KOPT-K1 (cell line): ENCODE measurements at regions not wholly inside any gene's neighbourhood (a gene's known extent, or its start where the extent isn't known, plus 50 kb on each side); places are given as distances from the start of the nearest gene placed in this dataset.
"Not testable (repeated sequence)": the region's sequence is repeated elsewhere in the genome, so short reads cannot be mapped to it uniquely, and the experiment has no call there.

Experiments used
- H3K27ac ChIP-seq: fragments of 200-600 bp; sonication (generic); 2 replicates; pipeline ENCODE4 v1.5.1; 2016; ENCODE audit warnings: antibody characterized with exemption, mild to moderate bottlenecking, low read depth, low read length; ENCODE audit not compliant: poor library complexity, severe bottlenecking
- H3K36me3 ChIP-seq: fragments of 200-600 bp; sonication (generic); 2 replicates; pipeline ENCODE4 v1.5.1; 2017; ENCODE audit warnings: antibody characterized with exemption, mild to moderate bottlenecking, low read length, moderate library complexity; ENCODE audit not compliant: insufficient read depth
- H3K9me3 ChIP-seq: fragments of 200-600 bp; sonication (generic); 2 replicates; pipeline ENCODE4 v1.5.1; 2017; ENCODE audit warnings: antibody characterized with exemption, low read length, mild to moderate bottlenecking; ENCODE audit not compliant: insufficient read depth, poor library complexity, severe bottlenecking

DNA sequence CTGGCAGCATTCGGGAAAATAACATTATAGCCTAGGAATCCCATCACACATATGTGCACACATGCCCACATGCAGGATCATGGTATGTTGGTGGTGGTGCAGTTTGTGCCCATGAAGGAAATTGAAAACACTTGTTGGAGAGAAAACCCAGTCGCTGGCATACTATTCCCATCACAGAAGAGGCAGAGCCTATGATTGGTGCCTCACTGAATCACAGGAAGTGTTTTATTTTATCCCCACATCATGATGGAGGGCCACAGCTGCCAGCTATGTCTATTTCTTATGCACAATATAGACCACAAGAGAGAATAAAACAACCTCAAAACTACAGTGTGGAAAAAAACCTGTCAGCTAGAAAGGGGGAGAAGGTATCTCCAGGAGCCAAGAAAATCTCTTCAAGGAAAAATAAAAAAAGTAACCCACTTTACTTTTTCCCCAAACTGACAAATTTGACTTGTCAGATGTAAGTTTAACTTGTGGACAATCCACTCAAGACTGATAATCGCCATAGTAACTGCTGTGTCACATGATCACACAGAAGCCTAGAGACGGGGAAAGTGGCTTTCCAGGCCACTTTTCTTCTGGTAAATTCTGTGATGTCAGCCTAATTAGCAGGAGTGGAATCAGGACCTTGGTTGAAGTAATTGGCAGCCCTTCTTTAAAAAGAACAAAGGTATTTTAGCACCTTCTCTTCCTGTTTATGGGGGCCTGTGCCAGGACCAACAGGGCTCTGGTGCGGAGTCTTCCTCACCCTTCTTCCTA lies 100.0 kb upstream of the PLGLB2 start:
- not testable (repeated sequence) for H3K9me3 ChIP-seq, H3K36me3 ChIP-seq, H3K27ac ChIP-seq

DNA sequence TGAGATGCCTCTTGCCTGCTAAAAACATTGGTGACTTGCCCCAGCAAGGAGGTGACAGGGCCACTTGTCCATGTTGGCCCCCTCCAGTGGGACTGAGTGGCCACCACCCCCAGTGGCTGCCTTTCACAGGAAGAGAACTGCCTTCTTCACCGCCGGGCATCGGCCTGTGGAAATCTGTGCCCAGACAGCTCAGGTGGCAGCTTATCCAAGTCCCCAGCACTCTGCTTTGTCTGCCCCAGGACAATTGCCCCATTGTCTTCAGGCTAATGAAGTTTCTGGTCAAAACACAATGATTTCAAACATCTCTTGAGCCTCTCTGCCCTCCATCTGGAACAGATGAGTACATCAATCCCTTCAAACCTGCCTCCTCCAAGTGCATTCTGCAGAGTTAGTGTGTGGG lies 99.1 kb upstream of the PLGLB2 start:
- H3K27ac ChIP-seq, H3K9me3 ChIP-seq, H3K36me3 ChIP-seq: not testable (repeated sequence)

DNA sequence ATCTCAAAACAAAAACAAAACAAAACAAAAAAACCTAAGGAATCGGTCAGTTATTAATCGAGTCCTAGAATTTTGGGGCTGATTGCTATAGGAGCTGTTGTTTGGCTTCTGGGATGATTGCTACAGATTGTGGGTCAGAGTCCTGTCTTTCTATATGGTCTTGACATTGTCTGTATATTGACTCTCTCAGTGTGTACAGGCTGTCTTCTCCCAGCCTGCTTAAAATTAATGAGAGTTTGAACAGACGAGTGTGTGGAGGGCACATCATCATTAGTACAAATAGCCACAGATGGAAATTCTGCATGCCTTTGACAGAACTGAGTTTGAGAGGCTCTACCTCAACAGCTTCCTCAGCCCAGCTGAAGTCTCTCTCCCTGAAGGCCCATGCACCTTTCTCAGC lies 98.0 kb upstream of the PLGLB2 start:
- not testable (repeated sequence) for H3K27ac ChIP-seq, H3K36me3 ChIP-seq, H3K9me3 ChIP-seq

DNA sequence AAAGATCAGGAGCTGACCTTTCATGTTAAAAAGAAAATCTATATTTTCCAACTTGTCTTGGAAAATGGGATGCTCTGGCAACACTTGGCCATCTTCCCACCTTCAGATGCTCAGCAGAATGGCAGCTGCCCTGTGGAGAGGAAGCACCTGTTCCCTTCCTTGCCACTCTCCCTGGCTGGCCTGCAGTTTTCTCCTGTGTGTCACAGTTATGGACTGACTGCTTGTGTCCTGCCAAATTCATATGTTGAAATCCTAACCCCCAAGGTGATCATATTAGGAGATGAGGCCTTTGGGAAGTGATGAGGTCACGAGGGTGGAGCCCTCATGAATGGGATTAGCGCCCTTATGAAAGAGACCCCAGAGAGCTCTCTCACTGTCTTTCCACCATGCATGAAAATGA lies 97.0 kb upstream of the PLGLB2 start:
- H3K36me3 ChIP-seq, H3K27ac ChIP-seq, H3K9me3 ChIP-seq: not testable (repeated sequence)

DNA sequence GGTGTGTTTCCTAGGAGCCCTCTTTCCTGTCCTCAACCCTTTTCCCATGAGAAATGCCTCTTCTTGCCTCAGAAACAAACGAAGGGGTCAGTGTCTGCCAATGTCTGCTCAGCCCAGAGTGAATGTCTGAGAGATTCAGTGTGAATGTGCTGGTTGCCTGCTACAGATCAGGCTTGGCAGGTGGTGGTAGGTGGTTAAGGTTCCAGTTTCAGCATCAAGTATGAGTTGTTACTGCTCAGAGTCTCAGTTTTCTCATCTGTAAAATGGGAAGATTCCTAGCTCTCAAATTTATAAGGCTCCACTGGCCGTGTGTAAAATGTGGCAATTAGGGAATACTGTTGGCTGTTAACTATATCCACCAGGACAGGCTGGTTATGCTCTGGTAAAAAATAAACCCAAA lies 96.3 kb upstream of the PLGLB2 start:
- not testable (repeated sequence) for H3K9me3 ChIP-seq, H3K36me3 ChIP-seq, H3K27ac ChIP-seq

DNA sequence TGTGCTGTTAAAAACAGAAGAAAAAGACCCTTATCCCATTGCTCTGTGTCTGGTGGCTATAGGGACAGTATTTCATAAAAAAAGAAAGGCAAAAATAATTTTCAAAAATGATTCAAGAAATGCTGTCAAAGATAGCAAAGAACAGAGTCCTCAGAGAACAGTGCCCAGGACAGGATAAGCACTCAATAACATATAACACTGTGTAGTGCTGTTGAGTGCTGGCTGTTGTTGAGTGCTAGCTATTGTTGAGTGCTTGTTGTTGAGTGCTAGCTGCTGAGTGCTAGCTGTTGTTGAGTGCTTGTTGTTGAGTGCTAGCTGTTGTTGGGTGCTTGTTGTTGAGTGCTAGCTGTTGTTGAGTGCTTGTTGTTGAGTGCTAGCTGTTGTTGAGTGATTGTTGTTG lies 94.5 kb upstream of the PLGLB2 start:
- not testable (repeated sequence) for H3K9me3 ChIP-seq, H3K36me3 ChIP-seq, H3K27ac ChIP-seq

DNA sequence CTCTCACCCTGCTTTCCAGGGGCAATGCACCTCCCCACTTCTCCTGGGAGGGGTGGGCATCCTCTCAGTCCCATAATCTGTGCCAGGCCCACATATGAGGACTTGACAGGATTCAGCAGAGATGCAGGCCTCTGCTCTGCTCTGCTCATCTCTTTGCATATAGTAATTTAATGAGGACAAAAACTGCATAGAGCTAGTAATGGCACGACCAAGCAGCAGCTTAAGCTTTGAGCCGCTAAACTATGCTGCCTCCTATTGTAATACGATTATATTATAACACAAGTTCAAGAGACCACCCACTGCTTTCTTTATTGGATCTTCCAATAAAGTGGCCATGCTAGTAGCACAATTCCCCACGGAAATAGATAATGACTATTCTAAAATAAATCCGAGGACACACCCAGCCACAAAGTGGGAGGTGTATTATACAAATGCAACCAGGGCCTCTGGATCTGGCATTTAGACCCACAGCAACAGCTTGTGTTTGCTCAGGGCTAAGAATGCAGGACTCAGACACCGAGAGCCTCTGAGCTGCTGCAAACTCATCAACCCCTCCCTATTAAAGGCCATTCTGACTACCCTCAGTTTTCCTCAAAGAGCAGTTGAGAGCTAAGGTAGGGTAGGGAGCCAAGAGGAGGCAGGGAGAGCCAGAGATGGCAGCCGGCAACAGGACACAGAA lies 93.6 kb upstream of the PLGLB2 start:
- H3K36me3 ChIP-seq, H3K27ac ChIP-seq, H3K9me3 ChIP-seq: not testable (repeated sequence)

DNA sequence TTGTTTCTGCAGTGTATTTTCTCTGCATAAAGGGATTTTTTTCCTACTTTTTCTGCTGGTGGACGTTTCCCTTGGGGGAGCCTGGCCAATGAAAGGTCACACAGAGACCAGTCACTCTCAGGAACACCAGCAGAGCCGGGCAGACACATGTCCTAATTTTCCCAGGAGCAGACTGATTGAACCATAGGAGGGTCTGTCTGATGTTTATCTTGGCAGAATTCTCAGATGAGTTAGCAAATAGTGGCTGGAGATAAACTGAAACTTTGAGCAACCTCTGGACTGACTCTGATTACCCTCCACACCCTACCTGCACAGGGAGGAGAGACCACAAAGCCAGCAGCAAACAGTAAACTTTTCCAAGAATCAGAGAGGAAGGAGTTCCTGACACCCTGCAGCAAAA lies 90.0 kb upstream of the PLGLB2 start:
- not testable (repeated sequence) for H3K27ac ChIP-seq, H3K36me3 ChIP-seq, H3K9me3 ChIP-seq

DNA sequence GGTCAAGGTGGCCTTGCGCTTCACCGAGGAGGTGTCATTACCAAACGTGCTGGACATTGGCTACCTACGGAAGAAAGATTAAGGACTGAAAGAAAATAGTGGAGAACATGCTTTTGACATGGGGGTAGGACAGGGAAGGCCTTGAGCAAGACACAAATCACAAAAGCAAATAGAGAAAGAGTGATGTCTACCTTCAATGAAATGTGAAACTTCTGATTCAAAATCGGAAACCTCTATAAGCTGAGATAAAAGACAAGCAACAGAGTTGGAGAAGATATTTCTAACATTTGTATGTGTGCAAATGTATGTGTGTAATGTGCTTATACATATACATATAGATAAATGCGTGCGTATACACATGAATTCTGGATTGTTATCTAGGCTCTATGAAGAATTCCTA lies 89.5 kb upstream of the PLGLB2 start:
- not testable (repeated sequence) for H3K27ac ChIP-seq, H3K9me3 ChIP-seq, H3K36me3 ChIP-seq

DNA sequence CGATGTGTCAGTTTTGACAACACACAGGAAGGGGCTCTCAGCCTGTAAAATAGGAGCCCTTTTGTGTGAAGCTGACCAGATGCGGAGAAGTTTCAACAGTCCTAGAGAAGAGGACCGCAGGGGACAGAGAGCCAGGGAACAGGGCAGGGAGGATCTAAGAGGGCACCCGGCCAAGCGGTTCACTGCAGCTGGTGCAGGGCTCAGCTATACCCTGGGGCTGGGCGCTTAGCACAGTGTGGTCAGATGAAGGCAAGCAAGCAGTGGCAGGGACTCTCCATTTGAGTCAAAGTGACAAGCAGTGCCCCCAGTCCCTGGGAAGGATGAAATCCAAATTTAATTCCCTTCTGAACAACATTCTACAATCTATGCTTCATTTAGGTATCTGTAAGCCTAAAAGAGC lies 88.9 kb upstream of the PLGLB2 start:
- H3K27ac ChIP-seq, H3K36me3 ChIP-seq, H3K9me3 ChIP-seq: not testable (repeated sequence)

DNA sequence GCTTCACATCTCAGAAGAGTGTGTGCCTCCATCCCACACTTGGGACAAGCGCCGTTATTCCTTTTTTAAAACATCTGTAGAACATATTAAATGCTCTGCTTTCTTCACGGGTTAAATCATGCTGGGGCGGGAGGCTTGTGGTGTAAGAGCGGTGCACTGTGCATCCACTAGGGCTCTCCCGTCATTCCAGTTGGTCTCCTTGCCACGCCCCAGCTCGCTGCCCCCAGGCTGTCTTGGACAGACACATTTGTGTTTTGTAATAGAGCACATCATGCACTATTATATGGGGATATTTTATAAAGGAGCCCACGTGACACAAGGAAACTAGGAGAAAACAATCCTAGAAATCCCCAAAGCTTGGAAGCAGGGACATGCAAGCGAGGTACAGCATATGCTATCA lies 87.7 kb upstream of the PLGLB2 start:
- not testable (repeated sequence) for H3K9me3 ChIP-seq, H3K36me3 ChIP-seq, H3K27ac ChIP-seq

DNA sequence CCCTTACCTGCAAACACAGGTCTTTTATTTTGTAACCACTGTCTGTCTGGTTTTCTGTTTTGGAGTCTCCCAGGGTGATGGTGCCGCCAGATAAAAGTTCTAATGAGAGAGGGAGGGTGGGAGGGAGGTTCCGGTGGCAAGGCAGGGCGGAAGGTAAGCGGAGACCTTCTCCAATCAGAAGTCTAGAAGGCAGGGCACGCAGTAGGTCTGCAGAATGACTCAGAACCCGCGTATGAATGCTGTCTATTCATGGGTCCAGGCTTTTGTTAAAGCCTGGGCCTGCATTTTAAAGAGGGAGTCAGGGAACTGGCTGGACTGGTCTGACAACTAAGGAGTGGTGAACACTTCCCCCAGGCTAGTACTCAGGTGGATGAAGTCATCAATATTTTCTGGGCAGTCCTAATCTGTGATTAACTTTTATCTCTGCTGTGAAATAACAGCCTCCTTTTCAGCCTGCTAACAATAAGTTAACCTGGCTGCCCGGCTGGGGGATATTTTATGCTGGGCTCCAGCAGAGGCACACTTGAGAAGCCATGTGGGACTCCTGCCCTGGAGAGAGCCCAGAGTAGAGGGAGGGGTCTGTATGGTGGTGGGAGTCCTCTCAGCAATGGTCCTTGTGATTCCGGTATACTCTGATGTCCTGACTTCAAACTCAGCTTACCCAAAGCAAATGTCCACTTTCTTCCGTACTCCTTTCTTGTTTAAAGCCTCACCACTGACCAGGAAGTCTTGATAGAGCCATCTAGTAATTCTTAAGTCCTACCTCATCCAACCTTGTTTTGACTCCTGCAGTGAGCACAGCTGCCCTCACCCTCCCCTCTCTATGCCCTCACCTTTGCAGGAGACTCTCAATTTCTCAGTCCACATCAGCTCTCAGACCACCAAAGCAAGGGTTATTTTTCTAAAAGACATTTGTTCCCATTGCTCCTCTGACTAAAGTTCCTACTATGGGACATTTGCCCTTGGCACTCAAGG lies 85.3 kb upstream of the PLGLB2 start:
- H3K36me3 ChIP-seq, H3K27ac ChIP-seq, H3K9me3 ChIP-seq: not testable (repeated sequence)

DNA sequence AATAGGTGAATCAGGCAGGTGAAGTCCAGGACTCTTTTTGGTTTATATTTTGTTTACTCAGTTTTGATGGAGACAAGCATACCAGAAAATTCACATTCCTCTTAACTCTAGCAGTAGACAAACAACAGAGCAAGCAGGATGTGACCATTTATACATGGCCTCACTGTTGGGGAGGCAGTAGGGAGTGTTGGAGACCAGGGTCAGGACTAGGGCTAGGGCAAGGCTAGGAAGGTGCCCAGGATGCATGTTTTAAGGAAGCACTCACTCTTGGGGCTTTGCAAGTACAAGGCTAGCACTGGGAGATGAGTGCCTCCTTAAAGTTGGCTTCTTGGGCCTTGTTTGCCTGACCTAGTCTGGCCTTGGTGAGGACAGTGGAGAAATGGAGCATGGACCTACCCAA lies 84.5 kb upstream of the PLGLB2 start:
- not testable (repeated sequence) for H3K27ac ChIP-seq, H3K9me3 ChIP-seq, H3K36me3 ChIP-seq

DNA sequence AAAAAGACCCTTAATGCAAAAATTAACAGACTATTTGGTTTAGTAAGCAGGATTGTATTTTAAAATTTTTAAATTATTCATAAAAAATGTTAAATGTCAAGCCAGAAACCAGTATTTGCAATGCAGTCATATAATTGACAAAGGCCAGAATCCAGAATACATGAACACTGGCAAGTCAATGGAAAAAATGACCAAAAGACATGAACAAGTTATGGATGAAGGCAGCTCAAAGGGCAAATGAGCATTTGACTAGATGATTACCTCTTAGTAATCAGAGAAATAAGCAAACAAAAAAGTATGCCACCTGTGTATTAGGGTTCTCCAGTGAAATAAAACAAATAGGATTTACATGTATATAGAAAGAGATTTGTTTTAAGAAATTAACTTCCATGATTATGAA lies 80.9 kb upstream of the PLGLB2 start:
- H3K27ac ChIP-seq, H3K36me3 ChIP-seq, H3K9me3 ChIP-seq: not testable (repeated sequence)

DNA sequence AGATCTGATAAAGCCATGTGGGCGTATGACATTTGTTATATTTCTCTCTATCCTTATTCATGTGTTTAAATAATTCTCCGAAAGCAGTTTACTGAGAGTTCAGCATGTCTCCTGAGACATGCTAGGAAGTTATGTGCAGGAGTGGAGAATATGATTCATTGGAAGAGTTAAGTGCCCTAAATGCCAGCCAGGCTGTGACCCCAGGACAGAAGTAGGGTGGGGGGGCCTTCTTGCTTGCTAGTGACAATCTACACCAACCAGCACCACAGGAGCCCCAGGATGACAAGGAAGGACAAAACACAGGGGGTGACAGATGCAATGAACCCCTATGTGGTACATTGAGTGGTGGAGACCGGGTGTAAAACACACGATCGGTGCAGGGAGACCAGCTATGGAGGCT lies 79.5 kb upstream of the PLGLB2 start:
- not testable (repeated sequence) for H3K9me3 ChIP-seq, H3K36me3 ChIP-seq, H3K27ac ChIP-seq
